ENCODE measurements at regions not wholly inside any gene's neighbourhood (a gene's known extent, or its start where the extent isn't known, plus 50 kb on each side); places are given as distances from the start of the nearest gene placed in this dataset.

GRCh38 chr10:78961760-78962159, 107.0 kb upstream of the ZMIZ1 start:
- DNase-seq, result no peak

DNA sequence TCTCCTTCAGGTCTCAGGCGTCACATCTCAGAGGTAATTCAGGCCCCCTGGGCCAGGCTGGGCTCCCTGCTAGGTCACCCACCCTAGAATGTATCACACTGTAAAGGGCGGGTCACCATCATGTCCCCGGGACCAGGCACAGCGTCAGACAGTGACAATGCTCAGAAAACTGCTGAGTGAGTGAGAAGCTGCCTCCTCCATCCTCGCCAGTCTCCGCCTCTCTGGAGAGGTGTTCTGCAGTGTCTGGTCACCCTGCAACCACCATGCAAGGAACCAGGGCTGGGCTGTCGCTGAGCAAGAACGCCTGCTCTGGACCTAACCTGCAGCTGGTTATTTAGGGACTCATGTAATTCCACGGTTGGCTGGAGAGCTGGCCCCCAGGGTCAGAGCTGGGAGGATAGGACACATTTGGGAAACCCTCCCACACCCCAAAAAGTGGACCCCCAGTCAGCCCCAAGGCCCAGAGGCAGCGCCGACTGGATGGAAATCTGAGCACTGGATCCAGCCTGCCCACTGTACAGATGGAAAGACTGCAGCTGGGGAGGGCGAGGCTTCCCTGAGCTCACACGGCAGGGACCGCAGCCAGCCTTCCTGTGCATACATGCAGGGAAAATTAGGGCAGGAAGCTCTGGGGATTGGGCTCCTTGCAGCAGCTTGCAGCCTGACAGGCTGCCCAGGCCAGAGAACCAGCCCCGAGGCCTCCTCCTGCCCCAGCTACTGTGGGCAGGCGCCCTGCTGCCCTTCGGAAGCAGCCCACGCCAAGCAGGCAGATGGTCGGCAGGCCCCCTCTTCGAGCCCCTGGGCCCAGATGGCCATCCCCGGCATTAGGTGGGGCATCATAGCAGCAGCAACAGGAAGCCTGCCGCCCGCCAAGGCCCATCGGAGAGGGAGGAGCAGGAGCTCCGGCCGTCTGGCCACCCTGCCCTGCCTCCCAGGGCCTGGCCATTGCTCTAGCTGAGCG, 105.4 kb upstream of the ZMIZ1 start:
- DNase-seq, result no peak

GRCh38 chr10:78964274-78964951, 104.4 kb upstream of the ZMIZ1 start:
- no peak for DNase-seq

DNA sequence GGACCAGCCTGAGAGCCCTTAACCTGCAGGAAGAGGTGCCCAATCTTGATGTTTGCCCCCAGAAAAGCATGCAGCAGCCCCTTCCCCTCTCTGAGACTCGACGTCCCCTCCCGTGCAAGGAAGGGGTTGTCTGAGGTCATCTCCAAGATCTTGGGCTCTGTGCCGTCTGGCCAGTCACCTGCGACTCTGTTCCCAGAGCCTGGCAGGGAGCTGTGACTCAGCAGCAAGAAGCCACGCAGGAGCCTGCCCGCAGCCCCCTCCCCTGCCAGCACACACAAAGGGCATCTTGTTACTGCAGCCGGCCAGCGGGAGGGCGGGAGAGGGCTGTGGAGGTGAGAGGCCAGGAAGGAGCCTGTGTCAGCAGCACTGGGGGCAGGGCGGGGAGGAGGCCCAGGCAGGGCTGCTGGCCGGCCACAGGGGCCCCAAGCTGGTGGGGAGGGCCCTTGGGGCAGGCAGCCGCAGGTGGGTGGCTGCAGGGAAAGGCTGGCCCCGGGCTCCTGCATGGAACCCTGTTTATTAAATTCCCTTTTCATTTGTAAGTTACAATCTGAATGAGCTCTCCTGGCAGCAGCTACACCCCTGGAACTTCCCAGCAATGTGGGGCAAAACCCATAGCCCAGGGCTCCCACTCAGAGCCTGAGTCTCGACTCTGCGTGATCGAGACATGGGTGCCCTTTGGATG, 103.7 kb upstream of the ZMIZ1 start:
- no peak for DNase-seq

- DNase-seq, result no peak
Measured at GRCh38 chr10:78966182-78966787, 102.5 kb upstream of the ZMIZ1 start.

DNA sequence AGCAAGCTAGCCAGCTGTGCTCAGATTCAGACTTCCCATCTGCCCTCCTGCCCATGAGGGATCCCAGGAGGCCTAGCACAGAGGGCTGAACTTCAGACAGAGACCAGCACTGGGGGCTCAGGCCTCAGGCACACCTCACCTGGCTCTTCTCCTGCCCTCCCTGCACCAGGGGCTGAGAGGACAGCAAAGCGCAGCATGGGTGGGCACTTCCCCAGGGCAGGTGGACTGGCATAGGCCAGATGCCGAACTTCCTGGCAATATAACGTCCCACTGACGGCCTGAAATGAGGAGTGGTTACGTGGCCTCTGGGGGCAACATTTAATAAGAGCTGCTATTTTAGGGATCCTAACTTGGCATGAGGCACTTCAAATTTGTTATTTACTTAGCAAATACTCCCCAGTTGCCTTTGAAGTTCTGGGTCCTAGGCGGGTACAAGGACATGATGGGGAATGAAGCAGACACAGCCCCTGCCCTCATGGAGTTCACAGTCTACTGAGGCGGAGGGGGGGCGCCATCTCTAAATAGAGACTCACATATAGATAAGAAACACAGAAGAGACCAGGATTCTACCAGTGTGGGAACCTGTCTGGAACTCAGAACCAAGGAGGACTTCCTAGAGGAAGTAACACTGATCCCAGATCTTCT, 101.8 kb upstream of the ZMIZ1 start:
- no peak for DNase-seq

DNA sequence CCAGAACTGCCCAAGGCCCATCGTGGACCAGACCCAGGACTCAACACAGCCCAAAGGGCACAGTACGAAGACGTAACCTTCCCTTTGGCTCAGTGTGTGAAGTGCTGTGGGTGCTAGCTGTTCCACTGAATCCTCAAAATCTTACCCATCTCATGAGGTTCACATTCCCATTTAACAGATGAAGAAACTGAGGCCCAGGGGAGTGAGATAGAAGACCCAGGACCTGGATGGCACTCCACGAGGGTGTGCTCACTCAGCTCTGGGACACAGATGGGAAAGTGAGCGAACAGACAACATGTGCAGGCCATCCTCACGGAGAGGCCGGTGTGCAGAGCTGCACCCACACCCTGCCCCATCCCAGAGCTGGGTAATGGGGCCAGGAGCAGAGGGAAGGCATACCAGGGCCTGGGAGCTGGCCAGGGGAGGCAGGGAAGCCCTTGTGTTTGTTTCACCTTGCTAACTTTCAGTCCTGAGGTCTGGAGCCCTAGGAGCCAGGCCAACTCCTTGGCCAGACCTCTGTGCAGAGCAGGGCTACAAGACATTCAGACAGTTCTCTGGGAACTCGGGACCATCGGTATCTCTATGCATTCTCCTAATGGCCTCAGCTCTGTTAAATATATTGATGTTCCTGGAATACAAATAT, 100.3 kb upstream of the ZMIZ1 start:
- no peak for DNase-seq

GRCh38 chr10:78968943-78969342, 99.8 kb upstream of the ZMIZ1 start:
- no peak for DNase-seq

DNA sequence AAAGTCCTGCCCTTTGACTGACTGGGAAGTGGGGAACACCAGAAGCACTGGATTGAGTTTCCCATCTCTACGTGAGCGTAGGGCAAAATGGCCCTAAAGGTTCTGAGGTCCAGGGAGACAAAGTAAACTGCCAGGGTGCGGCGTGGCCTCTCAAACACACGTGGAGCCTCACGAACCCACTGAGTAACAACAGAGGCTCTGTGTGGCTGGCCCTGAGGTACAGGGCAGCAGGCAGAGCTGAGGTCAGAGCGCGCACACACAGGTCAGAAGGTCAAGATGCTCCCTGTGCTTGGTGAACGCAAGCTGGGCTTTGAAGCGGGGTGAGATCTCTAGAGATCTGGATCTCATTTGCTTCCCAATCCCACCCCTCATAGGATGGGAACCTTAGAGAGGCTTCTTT, 99.0 kb upstream of the ZMIZ1 start:
- DNase-seq, result no peak

- no peak for DNase-seq
Measured at GRCh38 chr10:78970261-78970660, 98.5 kb upstream of the ZMIZ1 start.

- DNase-seq, result no peak
Measured at GRCh38 chr10:78971094-78971682, 97.6 kb upstream of the ZMIZ1 start.

DNA sequence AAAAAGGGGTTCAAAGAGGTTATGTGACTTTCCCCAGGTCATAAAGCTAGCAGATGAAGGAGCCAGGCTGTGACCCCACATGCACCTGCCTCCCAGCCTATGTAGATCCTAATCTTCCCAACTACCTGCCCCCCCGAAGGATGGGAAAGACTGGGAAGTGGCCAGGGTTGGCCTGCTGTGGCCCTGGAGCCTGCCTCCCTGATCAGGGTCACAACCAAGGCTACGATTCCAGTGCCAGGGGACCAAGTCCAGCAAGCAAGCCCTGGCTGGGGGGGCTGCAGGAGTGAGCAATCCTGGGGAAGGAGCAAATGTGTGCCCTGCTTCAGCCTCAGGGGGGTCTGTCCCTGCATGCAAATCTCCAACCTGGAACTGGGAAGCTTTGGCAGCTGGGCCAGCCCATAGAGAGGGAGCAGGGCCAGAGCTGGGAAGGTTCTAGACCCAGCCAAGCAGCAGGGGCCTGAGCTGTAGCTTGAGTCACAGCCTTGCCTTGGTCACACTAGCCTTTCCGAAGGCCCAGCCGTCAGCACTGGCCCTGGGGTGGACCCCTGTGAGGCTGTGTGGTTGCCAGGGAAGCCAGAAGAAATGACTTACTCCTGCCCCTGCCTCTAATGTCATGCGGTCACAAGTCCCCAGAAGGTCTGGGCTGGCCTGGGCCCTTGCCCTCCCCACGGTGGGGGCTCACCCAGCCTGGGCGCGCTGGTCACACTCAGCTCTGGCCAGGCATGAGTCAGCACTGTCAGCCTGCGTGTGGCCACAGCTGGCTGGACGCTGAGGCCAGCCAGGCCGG, 96.4 kb upstream of the ZMIZ1 start:
- no peak for DNase-seq

- peak; percentile 94 for DNase-seq
Measured at GRCh38 chr10:78972947-78973900, 95.5 kb upstream of the ZMIZ1 start.

DNA sequence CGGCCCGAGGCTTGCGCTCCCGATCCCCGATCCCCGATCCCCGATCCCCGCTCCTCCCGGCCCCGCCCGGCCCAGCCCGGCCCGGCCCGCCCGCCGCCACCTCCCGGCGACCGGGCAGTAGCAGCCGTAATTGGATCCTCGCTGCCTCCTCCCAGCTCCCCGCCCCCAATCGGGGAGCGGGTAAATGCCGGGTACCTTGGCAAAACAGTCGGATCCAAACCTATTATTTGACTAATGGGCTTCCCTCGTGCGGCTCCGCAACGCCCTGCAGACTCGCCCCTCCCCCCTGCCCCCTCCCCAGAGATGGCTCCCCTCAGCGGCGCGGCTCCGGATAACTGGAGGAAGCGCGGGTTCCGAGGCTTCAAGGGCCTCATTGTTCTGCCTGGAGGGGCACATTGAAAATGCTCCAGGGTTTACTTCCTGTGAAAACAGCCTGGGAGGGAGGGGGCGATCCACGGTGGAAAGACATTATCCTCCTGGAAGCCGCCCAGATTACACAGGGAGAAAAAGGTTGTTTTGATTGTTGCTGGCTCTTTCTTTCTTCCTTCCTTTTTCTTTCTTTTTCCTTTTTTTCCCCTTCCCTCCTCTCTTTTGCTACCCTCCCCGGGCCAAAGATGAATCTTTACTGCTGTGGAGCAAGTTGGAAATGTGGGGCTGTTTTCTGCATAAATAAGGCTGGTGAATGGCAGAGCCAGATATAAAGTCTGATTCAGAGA, 94.7 kb upstream of the ZMIZ1 start:
- DNase-seq, result peak; percentile 63

DNA sequence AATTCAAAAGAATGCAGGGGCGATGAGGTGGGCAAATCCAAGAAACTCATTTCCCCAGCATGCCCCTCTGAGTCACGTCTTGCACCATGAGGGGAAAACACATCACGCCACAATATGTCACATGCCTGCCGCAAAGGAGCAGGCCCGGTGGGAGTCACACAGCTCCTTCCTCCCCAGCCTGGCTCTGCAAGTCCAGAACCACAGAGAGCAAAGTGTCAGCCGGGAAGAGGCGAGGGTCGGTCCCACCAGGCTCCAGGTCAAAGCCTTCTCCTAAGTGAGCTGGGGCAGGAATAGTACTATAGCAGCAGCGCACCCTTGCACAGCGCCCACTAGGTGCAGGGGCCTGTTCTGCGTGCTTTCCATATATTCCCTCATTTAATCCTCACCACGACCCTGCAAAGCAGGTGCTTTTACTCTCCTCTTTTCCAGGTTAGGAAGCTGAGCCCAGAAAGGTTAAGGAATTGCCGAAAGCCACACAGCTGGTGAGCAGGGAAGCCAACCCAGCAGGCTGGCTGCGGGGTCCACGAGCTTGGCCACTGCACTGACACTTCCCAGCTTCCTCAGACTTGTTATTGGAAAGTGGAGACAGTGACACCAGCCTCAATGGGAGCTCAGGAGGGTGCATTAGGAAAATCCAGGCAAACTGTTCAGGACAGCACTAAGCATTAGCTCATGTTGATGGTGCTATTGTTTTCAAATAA, 94.0 kb upstream of the ZMIZ1 start:
- DNase-seq, result peak; percentile 73

DNA sequence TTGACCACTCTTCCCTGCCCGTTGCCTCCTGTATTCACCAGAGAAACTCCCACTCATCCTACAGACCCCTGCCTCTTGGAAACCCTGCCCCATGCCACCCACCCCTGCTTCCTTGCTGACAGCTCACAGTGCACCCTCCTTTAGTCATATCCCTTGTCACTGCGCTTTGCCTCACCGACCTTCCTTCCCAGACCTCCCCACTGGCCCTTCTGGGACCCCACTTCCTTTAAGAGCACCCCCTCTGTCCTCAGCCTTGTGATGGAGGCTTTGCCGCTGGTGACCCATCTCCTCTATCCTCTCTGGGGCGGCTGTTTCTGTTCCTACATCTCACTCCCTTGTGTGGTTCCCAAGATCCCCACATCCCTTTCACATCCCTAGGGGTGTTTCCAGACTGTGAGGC, 92.8 kb upstream of the ZMIZ1 start:
- DNase-seq, result no peak

DNA sequence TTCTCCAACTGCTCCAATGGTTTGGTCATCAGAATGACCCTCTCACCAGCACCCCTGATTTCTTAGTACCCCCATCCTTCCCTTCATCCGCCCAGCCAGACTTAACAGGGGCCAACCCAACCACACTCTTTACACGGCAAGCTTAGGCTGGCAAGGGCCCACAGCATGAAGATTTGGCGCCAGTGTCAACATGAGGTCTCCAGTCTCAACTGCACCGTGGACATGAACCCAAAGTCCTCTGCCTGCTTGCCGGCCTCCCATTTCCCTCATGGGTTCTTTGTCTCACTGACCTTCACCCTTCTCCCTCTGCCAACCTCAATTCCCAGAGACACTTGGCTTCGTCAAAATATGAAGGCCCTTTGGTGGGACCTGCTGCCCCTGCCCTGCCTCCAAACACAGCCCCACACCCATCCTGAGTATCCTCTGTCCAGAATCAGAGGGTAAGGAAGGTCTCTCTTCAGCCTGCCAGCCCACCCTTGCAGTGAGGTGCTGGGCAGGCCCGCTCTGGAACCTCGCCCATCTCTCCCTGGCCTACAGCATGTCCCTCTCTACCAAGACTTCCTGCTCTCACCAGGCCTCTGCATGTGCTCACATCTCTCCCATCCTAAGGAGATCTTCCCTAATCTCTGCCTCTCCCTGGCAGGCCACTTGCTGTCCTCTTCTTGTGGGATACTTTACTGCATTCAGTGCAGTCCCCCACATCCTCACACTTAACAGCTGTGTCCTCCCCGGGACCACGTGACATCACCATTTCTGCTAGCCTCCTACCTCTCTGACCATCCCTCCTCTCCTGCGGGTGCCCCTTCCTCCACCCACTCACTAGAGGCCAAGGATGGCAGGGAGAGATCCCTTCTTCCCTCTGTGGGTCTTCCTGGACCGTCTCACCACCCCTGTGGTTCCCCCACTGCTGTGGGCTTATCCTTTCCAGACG, 91.7 kb upstream of the ZMIZ1 start:
- no peak for DNase-seq

Data from hematopoietic multipotent progenitor cell treated with erythropoietin and hydrocortisone succinate and interleukin-3 and kit ligand, for 6 days (in vitro differentiated cells).